RKO (cell line): ENCODE measurements at regions not wholly inside any gene's neighbourhood (a gene's known extent, or its start where the extent isn't known, plus 50 kb on each side); places are given as distances from the start of the nearest gene placed in this dataset.

ENCODE experiments used
- DNase-seq: peaks from one replicate; pipeline ENCODE4 v3.0.0-alpha.2; 2016; ENCODE audit warnings: low spot score

- no peak for DNase-seq
Measured at GRCh38 chr13:107252428-107252827, 684.5 kb upstream of the ARGLU1 start.

GRCh38 chr13:107252021-107252420 is 684.1 kb upstream of the ARGLU1 start:
- no peak for DNase-seq

- no peak for DNase-seq
Measured at GRCh38 chr13:107251341-107251740, 683.4 kb upstream of the ARGLU1 start.

GRCh38 chr13:107250628-107251027 is 682.7 kb upstream of the ARGLU1 start:
- DNase-seq, result no peak

- no peak for DNase-seq
Measured at GRCh38 chr13:107244241-107244640, 676.3 kb upstream of the ARGLU1 start.

- no peak for DNase-seq
Measured at GRCh38 chr13:107242138-107242537, 674.2 kb upstream of the ARGLU1 start.

- no peak for DNase-seq
Measured at GRCh38 chr13:107241381-107241780, 673.4 kb upstream of the ARGLU1 start.

GRCh38 chr13:107239213-107239612 is 671.3 kb upstream of the ARGLU1 start:
- no peak for DNase-seq

GRCh38 chr13:107238262-107238981 is 670.5 kb upstream of the ARGLU1 start:
- no peak for DNase-seq

- DNase-seq, result no peak
Measured at GRCh38 chr13:107234319-107235073, 666.6 kb upstream of the ARGLU1 start.

GRCh38 chr13:107233541-107233940 is 665.6 kb upstream of the ARGLU1 start:
- no peak for DNase-seq

- no peak for DNase-seq
Measured at GRCh38 chr13:107231944-107232343, 664.0 kb upstream of the ARGLU1 start.

GRCh38 chr13:107223867-107224266 is 655.9 kb upstream of the ARGLU1 start:
- no peak for DNase-seq

GRCh38 chr13:107222597-107222996 is 654.7 kb upstream of the ARGLU1 start:
- no peak for DNase-seq

GRCh38 chr13:107220245-107220644 is 652.3 kb upstream of the ARGLU1 start:
- no peak for DNase-seq

GRCh38 chr13:107217251-107217650 is 649.3 kb upstream of the ARGLU1 start:
- DNase-seq, result no peak

GRCh38 chr13:107216046-107216755 is 648.3 kb upstream of the ARGLU1 start:
- no peak for DNase-seq

GRCh38 chr13:107211073-107211472 is 643.1 kb upstream of the ARGLU1 start:
- DNase-seq, result peak; percentile 80

- DNase-seq, result no peak
Measured at GRCh38 chr13:107210723-107211030, 642.7 kb upstream of the ARGLU1 start.

GRCh38 chr13:107209824-107210722 is 642.1 kb upstream of the ARGLU1 start:
- no peak for DNase-seq

GRCh38 chr13:107208889-107209288 is 641.0 kb upstream of the ARGLU1 start:
- DNase-seq, result no peak
